Esophagus muscularis mucosa (tissue), 4 donors: ENCODE measurements at regions not wholly inside any gene's neighbourhood (a gene's known extent, or its start where the extent isn't known, plus 50 kb on each side); places are given as distances from the start of the nearest gene placed in this dataset.

ENCODE experiments used
- CTCF ChIP-seq, 3 experiments: fragments of 200-600 bp in 2 of 3; fragments of 450-650 bp in 1 of 3; sonication (generic) in 2 of 3; IDR thresholded peaks; one replicate each; pipeline ENCODE4 v1.5.1; 2017 to 2019; ENCODE audit warnings: antibody characterized with exemption in 3 of 3, mild to moderate bottlenecking in 2 of 3, moderate library complexity in 1 of 3
- EP300 ChIP-seq: sonication (generic); formaldehyde crosslinking; IDR thresholded peaks from one replicate; pipeline ENCODE4 v1.6.1; 2017; ENCODE audit warnings: antibody characterized with exemption
- POLR2AphosphoS5 ChIP-seq, 2 donors: sonication (generic); formaldehyde crosslinking; IDR thresholded peaks; one replicate each; pipeline ENCODE4 v1.6.1; 2017; ENCODE audit warnings: antibody characterized with exemption in 2 of 2

GRCh38 chr7:42560866-42561265, 323.9 kb upstream of the GLI3 start:
- TF ChIP-seq CTCF (IDR thresholded peaks at IDR 0.05) (no peak), EP300 (no peak), POLR2AphosphoS5 (IDR thresholded peaks at IDR 0.05) (no peak)
